NB4 (cell line): ENCODE measurements at regions not wholly inside any gene's neighbourhood (a gene's known extent, or its start where the extent isn't known, plus 50 kb on each side); places are given as distances from the start of the nearest gene placed in this dataset.

ENCODE experiments used
- CTCF ChIP-seq: IDR thresholded peaks from one replicate; pipeline ENCODE4 v1.5.1; 2012; ENCODE audit warnings: low read depth, low read length
- POLR2A ChIP-seq: IDR thresholded peaks from 2 replicates; pipeline ENCODE4 v1.6.1; 2011; ENCODE audit warnings: mild to moderate bottlenecking; ENCODE audit not compliant: insufficient read length; ENCODE audit errors: extremely low read depth

- no peak for TF ChIP-seq POLR2A
- no peak for TF ChIP-seq CTCF
Measured at GRCh38 chr9:126033318-126033717, 286.1 kb downstream of the PBX3 start.
